Muscle of back (tissue), 3 donors: ENCODE measurements at regions not wholly inside any gene's neighbourhood (a gene's known extent, or its start where the extent isn't known, plus 50 kb on each side); places are given as distances from the start of the nearest gene placed in this dataset.

Experiments used
- DNase-seq, 3 donors: peaks; one replicate each; pipeline versions ENCODE4 v3.0.0 to v3.0.0-alpha.2; 2013

GRCh38 chr3:66592016-66592761, 91.4 kb upstream of the LRIG1 start:
- peak in 1 of 3 donors; percentile 51 for DNase-seq

GRCh38 chr3:66592927-66593625, 92.3 kb upstream of the LRIG1 start:
- DNase-seq, result peak in 2 of 3 donors; percentile 63 to 65

GRCh38 chr3:66593978-66594377, 93.2 kb upstream of the LRIG1 start:
- peak in 1 of 3 donors; percentile 89 for DNase-seq

DNA sequence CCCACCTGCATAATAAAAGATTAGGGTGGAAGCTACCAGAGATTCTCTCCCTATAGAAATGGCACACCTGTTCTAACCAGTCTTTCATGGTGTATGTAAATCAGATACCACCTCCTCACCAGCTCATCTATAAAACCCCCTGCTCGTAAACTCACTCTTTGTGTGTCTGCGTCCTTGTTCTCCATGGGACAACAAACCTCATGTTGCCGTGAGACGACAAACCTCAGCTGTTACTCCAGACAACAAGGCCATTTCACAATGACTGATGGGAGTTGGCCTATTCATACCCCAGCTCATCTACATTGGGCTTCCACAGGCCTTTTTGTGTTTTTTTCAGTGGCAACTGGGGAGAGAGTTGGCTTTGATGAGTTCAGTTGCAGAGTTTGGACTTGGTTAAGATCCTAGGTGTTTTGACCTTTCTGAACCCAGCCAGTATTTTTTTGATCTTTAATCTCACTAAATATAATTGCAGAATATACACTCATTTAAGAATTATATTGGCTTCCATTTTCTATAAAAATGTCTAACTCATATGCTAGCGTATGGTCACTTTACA, 96.6 kb upstream of the LRIG1 start:
- DNase-seq, result peak in 1 of 3 donors; percentile 39

GRCh38 chr3:66598168-66598567, 97.3 kb upstream of the LRIG1 start:
- DNase-seq, result peak; percentile 70 to 86 (median 80)

DNA sequence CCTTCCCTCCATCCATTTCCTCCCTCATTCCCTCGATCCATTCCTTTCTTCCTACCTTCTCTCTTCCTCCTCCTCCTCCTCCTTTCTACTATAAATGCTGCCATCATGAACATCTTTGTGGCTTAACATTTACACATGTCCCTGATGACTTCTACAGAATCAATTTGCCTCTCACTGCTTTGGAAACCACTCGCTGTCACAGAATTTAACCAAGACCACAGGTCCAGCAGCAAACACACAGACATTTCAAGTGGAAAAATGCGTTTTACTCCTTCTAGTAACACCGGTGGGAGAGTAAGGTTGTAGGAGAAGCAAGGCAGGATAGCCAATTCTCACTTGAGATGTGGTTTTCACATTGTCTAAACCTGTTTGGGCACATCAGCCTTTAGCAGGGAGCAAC, 101.4 kb upstream of the LRIG1 start:
- no peak for DNase-seq

GRCh38 chr3:66602691-66603090, 101.9 kb upstream of the LRIG1 start:
- no peak for DNase-seq

DNA sequence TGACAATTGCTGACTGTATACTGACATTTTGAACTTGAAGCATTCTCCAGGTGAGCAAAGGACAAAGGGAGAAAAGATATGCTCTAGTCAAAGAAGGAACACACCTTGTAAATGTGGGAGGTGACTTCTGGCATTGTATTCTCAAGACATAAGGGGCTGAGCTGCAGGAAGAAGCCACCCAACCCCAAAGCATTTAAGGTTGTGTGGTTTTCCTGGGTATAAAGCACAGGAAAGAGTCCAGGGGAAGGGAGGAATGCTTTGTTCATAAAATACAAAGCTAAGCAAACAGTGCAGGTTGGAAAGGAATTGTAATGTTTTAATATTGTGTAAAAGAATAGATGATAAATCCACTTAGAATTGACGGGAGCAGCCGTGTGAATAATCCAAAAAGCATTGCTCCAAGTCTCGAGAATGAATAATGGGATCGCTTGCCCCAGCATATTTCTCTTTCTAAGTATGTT, 102.4 kb upstream of the LRIG1 start:
- no peak for DNase-seq

- DNase-seq, result no peak
Measured at GRCh38 chr3:66604481-66604880, 103.7 kb upstream of the LRIG1 start.

GRCh38 chr3:66606126-66606525, 105.3 kb upstream of the LRIG1 start:
- no peak for DNase-seq

GRCh38 chr3:66606868-66607267, 106.0 kb upstream of the LRIG1 start:
- DNase-seq, result no peak

DNA sequence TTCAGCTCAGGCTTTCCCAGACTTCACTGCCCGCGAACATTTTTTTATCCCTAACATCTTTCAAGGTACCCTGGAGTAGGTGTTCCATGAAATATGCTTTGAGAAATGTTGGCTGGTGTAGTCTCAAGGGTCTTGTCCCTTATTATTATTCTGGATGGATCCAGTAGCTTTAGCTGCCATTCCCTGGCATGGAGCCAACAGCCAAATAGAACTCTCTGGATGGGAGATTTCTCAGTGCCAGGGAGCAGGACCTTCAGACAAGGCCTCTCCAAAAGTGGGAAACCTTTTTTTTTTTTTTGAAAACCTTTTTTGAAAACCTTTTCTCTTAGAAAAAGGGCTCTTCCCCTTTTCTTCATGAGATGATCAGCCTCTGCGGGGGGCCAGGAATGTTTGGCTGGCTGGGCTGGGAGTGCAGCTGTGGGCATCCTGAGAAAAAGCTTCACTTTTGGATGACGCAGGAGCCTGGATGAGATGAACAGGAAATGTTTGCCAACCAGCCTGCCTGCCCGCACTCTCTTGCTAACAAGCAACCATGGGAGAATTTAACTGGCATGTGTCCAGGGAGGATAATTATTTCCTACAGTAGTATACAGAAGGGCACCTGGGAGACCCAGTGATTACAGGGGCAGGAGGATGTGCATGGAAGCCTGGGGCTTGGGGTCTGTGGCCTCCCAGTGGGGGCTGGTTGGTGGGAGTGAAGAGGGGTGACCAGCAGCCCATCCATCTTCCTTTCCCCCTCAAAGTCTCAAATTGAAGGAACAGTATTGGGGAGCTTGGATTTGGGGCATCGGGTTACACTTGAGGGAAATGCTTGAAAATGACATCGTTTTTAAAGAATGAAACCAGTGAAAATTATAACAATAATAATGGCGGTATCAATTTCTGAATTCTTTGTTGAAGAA, 109.1 kb upstream of the LRIG1 start:
- peak; percentile 52 to 75 (median 70) for DNase-seq

GRCh38 chr3:66610562-66610909, 109.7 kb upstream of the LRIG1 start:
- DNase-seq, result no peak

GRCh38 chr3:66615643-66616301, 115.0 kb upstream of the LRIG1 start:
- DNase-seq, result no peak

DNA sequence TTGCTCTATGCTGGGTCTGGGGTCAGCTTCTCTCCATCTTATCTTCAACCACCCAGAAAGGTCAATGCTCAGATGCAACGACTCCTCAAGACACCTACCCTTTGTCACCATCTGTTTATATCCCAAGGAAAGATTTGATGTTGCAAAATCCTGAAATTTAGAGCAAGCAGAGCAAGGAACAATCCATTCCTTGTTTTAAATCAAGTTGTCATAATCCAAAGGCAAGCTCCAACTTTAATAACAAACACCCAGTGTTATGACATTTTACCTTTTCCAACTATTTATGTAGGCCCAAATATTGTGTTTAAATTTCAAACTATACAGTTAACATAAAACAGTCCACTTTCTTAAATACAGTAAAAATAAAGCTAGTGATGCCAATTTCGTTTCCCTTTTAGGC, 116.5 kb upstream of the LRIG1 start:
- DNase-seq, result no peak

GRCh38 chr3:66618066-66618465, 117.2 kb upstream of the LRIG1 start:
- DNase-seq, result no peak

GRCh38 chr3:66620296-66620695, 119.5 kb upstream of the LRIG1 start:
- DNase-seq, result no peak

GRCh38 chr3:66622756-66623457, 122.1 kb upstream of the LRIG1 start:
- no peak for DNase-seq

DNA sequence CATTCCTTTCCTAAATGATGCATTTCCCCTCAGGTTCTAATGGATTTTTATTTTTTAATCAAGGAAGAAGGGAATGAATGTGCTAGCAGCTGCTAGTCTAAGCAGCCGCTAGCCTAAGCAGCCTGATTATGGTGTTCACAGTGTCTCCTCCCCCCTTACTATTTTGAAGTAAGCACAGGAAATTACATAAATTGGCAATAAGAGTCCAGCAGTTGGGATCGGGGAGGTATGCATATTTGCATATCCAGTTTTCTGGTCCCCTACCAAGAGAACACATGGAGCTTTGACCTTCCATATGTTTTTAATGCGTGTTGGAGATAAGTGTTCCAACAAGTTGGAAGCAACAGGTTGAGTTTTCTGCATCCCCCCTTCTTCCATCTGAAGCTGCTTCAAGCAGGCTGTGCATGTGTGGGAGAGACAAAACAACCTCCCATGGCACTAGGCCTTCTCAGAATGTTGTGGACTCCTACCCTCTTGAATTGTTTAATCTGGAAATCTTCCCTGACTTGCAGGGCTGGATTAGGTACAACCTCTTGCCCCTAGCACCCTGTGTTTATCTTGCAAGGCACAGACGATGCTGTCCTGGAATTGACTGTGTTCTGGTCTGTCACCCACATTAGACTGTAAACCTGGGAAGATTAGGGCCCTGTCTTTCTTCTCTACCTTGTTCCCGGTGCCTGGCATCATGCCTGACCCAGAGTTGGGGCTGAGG, 124.8 kb upstream of the LRIG1 start:
- DNase-seq, result peak in 1 of 3 donors; percentile 67
